ENCODE measurements at regions not wholly inside any gene's neighbourhood (a gene's known extent, or its start where the extent isn't known, plus 50 kb on each side); places are given as distances from the start of the nearest gene placed in this dataset.
"Not testable (repeated sequence)": the region's sequence is repeated elsewhere in the genome, so short reads cannot be mapped to it uniquely, and the experiment has no call there.

DNA sequence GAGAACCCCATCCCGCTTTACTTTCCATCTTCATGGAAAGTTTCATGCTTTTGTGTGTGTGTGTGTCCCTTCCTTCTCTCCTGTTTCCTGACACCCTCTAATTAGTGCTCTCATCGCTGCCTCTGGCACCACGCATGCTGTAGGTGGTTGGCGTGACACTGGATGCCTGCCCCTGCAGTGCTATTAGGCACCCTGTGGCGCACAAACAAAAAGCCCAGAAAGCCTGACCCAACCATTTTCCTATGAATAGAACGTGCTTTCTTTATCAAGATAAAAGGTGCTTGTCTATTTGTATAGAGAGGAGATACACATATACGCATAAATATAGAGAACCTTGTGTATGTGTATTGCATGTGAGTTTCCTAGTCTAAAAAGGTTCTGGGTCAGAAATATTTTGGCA, 120.8 kb upstream of the CDCA7L start:
- DNase-seq (ENCODE audit: low spot score), result no peak

DNA sequence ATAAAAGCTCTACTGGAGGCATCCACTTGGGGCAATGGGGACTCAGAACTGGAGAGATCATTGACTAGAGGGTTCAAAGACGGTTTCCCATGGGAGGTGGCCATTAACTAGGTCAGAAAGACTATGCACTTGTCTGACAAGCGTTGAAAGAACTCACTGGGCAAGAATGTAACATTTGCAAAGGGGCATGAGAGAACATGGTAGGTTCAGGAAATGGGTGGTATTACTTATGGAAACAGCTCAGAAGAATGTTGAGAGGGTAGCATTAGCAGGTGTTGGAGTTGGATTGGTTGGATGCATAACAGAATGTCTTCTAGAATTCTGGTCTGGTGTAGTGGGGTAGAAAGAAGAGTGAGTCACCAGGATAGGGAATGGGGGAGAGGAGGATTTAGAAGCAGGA, 119.1 kb upstream of the CDCA7L start:
- DNase-seq (ENCODE audit: low spot score), result no peak

DNA sequence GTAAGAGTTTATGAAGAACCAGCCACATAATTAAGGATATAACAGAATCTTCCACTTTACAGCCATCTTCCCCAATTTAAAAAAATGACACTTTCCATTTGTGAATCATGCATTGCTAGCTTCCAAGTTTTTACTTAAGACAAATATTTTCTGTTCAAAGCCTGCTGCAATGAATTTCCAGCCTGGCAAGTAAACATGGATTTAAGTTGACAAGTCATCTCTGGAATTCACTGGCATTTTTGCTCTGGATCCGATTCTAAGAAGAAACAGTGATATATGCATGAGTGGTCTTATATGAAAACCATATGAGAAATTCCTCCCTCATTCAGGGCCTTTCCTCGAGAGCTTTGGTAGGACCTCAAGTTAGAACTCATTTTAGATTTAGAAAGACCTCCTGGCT, 116.1 kb upstream of the CDCA7L start:
- no peak for DNase-seq (ENCODE audit: low spot score)

DNA sequence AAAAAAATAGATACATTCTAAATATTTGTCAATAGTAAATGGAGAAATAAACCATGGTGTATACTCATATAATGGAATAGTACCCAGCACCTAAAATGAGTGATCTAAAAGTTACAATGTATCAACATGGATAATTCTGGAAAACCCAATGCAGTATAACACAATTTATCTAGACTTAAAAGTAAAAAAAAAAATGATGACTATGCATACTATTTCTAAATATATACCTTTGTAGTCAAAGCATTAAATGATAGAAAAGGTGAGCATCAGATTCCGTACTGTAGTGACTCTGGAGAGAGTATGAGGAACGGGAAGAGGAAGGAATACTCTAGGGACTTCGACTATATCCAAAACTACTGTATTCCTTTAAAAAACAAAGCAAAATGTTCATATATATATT, 115.2 kb upstream of the CDCA7L start:
- no peak for DNase-seq (ENCODE audit: low spot score)

DNA sequence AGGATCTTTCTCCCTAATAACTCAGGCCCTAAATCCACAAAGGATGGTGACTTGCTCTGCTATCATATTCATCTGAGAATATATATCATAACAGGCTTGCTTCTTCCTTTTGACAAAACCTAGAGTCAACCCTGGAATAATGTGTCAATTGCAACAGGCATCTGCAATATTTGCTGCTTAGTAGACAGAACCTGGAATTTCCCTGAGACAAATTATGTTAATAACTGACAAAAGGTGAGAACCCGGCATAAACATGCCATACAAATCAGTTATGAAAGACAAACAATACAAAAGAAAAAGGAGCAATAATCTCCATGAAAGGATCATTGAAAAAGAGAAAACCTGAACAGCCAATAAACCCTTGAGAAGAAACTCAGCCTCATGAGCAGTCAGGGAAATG, 114.5 kb upstream of the CDCA7L start:
- no peak for DNase-seq (ENCODE audit: low spot score)

DNA sequence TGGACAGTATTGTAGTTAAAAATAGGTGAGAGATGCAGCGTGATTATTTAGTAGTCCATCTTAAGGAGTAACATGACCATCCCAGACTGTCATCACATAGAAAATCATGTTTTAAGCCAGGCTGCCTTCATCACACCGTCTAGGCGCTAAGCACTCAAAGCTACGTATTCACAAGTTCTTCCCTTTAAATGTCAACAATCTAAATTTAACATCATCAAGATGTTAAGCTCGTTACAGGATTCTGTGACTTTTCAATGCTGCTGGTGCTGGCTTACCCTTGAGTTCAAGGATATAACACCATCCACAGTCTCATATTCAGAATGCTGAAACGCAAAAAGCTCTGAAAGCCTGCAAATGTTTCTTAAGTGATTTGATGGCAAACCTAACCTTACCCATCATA, 109.5 kb upstream of the CDCA7L start:
- DNase-seq (ENCODE audit: low spot score), result no peak

DNA sequence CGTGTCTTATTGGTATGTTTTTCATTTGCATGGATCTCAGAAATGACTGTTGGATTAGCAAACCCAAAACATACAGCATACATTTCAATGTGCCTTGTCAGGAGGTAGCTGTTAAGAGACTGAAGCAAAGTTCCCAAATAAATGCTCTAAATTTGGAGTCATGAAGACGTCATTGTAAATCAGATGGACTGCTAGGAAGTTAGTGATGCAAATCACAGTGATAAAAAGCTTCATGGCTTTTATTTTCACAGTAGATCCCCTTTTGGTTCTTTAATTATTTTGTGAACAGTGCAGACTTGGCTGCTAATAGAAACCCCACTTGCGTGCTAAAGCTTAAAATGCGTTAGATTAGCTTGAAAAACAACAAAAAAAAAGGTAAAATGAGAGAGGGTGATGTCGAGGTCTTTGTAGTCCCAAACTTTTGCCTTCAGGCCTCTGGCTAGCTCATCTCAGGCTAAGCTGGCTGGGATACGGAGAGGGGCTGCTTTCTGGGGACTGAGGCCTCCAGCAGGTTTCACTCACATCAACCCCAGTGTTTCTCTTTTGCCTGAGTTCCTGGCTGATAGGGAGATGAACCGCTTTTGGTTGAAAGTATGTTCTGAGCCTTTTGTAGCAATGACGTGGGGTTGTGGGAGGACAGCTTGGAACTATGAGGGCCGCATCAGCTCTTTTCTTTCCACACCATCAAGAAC, 107.1 kb upstream of the CDCA7L start:
- no peak for DNase-seq (ENCODE audit: low spot score)

DNA sequence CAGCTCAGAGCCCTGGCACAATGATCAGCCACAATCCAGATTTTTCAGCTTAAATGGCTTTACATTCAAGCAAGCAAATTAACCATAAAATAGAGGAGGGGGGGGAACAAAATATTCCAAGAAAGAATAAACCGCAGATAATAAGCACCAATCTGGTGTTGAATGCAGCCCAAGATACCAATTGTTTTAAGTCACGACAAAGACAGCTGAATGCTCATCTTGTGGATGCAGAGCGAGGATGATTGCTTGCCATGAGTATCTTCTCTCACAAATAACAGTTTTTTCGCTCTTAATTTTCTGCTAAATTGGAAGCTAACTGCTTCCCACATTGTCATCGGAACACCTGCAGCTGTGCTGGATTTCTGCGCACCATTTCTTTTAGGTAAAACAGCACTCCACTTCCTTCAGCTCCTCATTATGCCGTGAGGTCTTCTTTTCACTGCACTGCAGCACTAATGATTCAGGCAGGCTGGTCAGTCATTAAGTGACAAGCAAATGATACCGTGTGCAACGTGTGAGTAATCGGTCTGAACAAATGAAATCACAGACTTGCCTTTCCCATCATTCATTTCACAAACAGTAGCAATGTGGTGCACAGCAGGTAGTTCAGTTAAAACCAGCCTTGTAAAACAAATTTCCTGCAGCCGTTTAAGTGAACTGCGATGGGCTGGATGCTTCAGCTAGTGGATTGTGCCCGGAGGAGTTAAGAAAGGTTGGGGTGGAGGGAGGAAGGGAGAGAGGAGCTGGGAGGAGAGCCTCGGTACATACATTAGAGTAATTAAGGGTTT, 106.4 kb upstream of the CDCA7L start:
- no peak for DNase-seq (ENCODE audit: low spot score)

DNA sequence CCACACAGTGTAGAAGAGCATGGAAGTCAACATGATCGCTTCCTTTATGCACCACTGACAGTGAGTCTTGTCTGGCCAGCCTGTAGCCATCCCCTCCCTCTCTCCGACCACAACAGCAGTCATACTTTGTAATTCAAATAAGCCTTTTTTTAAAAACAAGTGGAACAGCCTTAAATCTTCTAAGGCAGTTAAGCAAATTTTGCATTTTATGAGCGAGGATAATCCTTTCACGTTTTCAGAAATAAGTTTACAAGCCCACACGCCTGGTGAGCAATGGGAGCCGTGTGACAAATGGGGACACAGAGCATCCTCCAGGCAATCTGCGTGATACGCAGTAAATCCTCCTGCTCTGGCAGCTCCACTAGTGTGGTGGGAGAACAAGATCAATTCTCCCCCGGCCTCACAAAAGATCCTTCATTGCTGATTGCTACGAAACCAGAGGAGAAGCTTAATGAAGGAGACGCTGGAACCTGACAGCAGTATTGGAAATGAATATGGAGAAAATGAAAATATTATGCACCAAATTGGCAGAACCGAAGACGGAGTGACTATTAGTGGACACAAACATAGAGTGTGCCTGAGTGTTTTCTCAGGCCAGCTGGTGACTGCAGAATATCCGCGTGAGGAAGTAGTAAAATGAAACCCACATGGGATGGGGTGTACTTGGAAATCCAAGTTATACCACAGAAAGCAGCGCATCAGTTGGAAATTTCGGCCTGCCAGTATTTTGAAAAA, 104.2 kb upstream of the CDCA7L start:
- no peak for DNase-seq (ENCODE audit: low spot score)

DNA sequence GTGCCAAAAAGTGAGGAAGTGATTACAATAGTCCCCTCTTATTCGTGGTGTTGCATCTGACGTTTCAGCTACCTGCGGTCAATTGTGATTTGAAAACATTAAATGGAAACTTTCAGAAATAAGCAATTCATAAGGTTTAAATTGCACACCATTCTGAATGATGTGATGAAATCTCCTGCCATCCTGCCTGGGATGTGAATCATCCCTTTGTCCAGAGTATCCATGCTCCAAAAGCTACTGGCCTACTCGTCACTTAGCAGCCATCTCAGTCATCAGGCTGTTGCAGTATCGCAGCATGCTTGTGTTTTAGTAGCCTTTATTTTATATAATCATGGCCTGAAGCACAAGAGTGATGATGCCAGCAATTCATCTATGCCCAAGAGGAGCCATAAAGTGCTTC, 97.7 kb upstream of the CDCA7L start:
- DNase-seq (ENCODE audit: low spot score), result no peak

DNA sequence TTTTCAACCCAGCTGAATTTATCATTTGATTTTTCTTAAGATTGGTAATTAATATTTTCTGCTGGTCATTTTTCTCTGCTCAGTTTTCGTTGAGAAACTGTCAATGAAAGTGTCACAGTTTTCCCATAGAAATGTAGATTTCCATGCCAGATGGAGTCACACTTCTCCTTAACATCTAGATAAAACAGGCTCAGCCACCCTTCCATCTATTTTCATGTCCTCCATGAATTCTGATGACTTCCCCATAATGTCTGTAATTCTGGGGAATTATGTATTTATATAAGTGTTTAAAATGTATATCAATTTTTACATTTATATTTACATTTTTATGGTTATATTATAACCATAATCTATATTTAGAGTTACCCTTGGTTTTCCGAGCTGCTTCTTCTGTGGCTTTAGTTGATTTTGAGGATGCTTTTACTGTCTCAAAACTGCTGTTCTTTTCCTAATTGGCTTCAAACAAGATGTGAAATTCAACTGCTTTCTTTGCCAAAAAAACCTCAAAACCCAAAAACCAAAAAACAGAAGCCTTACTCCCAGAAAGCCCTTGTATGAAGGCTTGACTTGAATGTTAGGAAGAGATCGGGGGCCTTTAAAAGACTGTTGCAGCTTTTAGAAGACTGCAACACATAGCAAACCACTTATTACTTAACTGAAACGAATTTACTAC, 95.4 kb upstream of the CDCA7L start:
- DNase-seq (ENCODE audit: low spot score), result no peak

DNA sequence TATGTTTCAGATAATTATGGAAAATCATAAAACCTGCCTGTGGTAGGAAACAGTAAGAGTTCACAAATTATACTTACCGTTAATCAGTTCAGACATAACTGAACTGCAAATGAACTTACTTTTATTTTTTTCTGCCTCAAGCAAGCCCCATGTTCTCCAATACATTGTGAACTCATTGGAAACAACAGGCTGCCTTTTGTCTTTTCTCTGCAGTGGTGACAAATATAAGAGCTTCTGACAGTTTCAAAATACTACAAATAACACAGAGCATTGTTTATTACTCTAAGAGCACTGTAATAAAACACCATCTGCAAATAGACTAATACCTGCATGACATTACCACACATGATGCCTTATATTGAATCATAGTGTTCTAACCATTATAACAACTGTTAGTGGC, 94.0 kb upstream of the CDCA7L start:
- no peak for DNase-seq (ENCODE audit: low spot score)

DNA sequence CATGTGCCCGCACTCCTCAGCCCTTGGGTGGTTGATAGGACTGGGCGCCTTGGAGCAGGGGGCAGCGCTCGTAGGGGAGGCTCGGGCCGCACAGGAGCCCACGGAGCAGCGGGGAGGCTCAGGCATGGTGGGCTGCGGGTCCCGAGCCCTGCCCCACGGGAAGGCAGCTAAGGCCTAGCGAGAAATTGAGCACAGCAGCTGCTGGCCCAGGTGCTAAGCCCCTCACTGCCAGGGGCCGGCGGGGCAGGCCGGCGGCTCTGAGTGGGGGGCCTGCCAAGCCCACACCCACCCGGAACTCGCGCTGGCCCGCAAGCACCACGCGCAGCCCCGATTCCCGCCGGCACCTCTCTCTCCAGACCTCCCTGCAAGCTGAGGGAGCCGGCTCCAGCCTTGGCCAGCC, 86.7 kb upstream of the CDCA7L start:
- not testable (repeated sequence) for DNase-seq (ENCODE audit: low spot score)

DNA sequence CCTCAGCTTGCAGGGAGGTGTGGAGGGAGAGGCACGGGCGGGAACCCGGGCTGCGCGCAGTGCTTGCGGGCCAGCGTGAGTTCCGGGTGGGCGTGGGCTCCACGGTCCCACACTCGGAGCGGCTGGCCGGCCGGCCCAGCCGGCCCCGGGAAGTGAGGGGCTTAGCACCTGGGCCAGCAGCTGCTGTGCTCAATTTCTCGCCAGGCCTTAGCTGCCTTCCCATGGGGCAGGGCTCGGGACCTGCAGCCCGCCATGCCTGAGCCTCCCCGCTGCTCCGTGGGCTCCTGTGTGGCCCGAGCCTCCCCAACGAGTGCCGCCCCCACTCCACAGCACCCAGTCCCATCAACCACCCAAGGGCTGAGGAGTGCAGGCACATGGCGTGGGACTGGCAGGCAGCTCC, 83.0 kb upstream of the CDCA7L start:
- not testable (repeated sequence) for DNase-seq (ENCODE audit: low spot score)

DNA sequence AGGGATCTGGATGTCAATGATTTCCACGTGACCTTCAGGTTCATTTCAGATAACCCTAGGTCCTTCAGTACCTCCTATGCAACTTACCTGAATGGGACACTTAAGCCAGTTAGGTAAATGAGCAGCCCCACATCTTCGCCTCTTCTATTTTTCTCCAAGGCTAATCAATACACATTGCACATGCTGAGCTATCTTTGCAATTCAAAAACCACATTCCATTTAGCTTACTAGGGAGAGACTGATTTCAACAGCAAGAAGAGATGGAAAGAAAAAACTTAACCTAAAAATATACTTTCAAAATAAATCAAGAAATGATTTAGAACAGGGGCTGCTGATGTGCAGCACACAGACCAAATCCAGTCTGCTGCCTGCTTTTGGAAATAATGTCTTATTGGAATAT, 81.8 kb upstream of the CDCA7L start:
- no peak for DNase-seq (ENCODE audit: low spot score)

DNA sequence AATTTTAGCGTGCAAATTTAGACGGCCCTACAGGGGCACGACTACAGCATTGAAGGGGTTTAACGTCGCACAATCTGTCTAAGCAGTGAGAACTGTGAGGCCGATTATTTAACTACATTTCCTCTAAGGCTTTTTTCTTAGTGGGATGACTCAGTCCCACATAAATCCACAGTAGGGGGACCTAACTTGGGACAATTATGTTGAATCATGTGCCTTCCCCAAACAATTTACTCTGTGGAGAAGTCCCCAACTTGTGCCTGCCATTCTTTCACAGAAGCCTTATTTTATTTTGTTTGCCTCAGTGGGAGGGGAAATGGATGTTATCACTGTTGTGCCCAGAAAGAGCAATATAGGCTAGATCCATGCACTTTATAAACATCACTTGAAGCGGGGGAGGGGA, 80.3 kb upstream of the CDCA7L start:
- no peak for DNase-seq (ENCODE audit: low spot score)

DNA sequence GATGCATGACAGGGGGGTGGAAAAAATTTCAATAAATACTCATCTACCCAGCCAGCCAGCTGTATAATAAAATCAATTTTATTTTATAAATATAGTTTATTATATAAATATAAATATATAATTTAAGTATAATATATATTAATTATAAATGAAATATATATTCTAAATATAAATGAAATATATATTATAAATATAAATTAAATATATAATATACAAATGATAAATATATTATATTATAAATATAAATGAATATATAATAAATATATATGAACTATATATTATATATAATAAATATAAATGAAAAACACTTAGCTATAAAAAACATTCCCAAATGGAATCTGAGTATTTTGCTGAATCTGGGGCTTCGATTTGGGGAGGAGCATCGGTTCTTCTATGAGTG, 79.4 kb upstream of the CDCA7L start:
- DNase-seq (ENCODE audit: low spot score), result no peak

DNA sequence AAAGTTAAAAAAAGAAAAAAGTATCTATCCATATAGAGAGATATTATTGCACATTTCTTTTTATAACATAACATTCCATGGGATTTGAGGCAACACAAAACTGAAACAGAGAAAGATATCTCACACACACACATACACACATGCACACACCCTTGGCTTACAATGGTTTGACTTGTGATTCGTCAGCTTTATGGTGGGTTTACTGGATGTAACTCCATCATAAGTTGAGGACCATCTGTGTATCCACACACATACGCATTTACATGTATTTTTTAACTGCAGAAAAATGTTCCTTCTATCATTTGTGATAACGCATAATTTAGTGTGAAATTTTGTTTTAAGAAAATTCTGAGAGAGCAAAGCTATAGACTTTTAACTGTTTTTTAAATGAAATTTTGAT, 74.2 kb upstream of the CDCA7L start:
- no peak for DNase-seq (ENCODE audit: low spot score)

DNA sequence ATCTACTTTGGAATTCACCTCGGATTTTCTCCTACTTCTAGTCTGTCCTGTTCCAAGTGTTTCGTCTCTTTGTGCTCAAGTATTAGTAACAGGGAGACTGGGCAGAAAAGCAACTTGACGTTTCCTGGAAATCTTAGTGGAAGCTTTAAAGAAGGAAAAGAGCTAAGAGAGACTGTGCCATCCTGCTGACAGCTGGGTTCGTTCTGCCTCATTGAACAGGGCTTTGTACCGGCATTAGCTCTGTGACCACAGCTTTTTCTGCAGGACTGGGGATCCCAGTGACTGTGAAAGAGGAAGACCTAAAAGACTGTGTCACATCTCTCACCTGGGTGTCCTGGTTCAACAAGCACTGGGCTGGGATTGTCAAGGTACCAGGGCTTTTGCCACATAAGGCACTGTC, 70.8 kb upstream of the CDCA7L start:
- DNase-seq (ENCODE audit: low spot score), result no peak

DNA sequence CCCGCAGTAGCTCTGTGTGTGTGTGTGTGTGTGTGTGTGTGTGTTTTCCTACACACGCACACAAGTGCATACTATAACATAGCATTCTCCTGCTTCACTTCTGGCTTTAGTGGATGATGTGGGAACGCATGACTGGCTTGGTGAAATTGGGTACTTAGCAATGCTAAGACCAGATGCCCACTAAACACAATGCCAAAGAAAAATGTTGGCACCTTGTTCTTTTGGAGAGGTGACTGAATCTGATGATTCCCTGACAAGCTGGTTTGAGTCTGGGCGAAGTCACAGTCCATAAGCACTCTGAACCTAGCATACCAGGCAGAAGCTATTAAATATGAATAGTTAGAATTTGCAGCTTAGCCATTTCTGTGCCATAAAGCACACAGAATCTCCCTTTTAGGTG, 68.0 kb upstream of the CDCA7L start:
- no peak for DNase-seq (ENCODE audit: low spot score)

DNA sequence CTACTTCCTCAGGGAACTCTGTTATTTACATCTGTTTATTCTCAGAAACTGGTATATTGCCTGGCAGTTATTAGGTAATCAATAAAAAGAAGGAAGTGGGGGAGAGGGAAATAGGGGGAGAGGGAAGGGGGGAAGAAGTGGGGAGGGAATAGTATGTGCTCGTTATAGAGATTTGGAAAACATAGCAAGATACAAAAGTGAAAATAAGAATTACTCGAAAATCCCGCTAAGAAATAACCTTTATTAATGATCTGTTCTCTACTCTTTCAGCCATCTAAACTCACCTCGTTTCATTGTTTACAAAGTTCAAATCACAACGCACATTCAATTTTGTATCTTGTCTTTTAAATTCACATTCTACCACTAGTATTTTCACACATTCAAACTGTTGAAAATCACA, 63.0 kb upstream of the CDCA7L start:
- no peak for DNase-seq (ENCODE audit: low spot score)

DNA sequence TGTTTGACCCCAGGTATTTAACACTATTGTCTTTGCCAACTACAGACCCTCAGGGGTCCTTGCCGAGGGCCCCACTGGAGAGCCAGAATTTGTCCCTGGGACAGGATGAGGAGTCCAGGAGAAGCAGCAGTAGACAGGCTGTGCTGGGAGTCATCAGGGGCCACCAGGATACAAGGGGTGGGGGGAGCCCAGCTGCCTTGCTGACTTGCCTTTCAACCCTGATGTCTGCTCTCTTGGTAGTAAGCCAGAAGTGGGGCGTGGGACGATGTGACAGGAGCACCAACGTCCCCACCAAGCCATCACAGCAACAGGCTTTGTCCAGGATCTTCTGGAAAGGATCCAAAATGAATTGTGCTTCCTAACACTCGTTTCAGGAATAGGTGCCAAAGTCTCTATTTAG, 62.4 kb upstream of the CDCA7L start:
- DNase-seq (ENCODE audit: low spot score), result no peak

DNA sequence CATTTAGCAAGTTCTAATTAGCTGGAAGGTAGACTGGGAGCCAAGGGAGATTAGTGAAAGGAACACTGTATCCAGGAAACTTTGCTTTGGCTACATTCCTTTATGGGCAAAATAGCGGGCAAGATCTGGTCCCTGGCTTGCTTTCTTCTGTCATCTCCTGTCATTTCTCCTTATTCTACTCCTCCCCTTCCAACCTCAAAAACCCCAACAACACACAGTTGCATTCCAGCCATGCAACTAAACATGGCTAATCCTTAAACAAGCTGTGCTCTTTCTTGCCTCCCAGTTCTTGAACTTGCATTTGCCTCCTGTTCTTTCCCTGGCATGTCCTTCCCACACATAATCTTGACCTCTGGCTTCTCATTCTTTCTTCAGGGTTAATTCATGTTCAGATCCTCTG, 59.5 kb upstream of the CDCA7L start:
- DNase-seq (ENCODE audit: low spot score), result no peak
